HG03558 (cell line): ENCODE measurements at regions not wholly inside any gene's neighbourhood (a gene's known extent, or its start where the extent isn't known, plus 50 kb on each side); places are given as distances from the start of the nearest gene placed in this dataset.
"Not testable (repeated sequence)": the region's sequence is repeated elsewhere in the genome, so short reads cannot be mapped to it uniquely, and the experiment has no call there.

Source experiments
- ATAC-seq: cut with Tn5 transposase; IDR thresholded peaks from one replicate; pipeline ENCODE4 v1.9.1; 2021; ENCODE audit warnings: moderate number of reproducible peaks; ENCODE audit not compliant: unreplicated experiment; ENCODE audit errors: extremely low read depth

GRCh38 chr13:63909726-63910375 lies 2494.2 kb upstream of the PCDH20 start:
- no peak for ATAC-seq

- no peak for ATAC-seq
Observed at GRCh38 chr13:63902141-63902540, 2486.5 kb upstream of the PCDH20 start.

GRCh38 chr13:63901630-63902029 lies 2486.0 kb upstream of the PCDH20 start:
- ATAC-seq = no peak

GRCh38 chr13:63900406-63900805 lies 2484.8 kb upstream of the PCDH20 start:
- ATAC-seq = no peak

- no peak for ATAC-seq
Observed at GRCh38 chr13:63896321-63896720, 2480.7 kb upstream of the PCDH20 start.

GRCh38 chr13:63882052-63882451 lies 2466.4 kb upstream of the PCDH20 start:
- ATAC-seq = no peak

- ATAC-seq = no peak
Observed at GRCh38 chr13:63880705-63881104, 2465.1 kb upstream of the PCDH20 start.

GRCh38 chr13:63873936-63874335 lies 2458.3 kb upstream of the PCDH20 start:
- ATAC-seq = no peak

- no peak for ATAC-seq
Observed at GRCh38 chr13:63864171-63864902, 2448.7 kb upstream of the PCDH20 start.

- no peak for ATAC-seq
Observed at GRCh38 chr13:63855457-63856118, 2439.9 kb upstream of the PCDH20 start.

GRCh38 chr13:63853816-63854215 lies 2438.2 kb upstream of the PCDH20 start:
- no peak for ATAC-seq

- ATAC-seq = no peak
Observed at GRCh38 chr13:63851526-63851925, 2435.9 kb upstream of the PCDH20 start.

GRCh38 chr13:63843766-63844699 lies 2428.4 kb upstream of the PCDH20 start:
- ATAC-seq = no peak

- no peak for ATAC-seq
Observed at GRCh38 chr13:63842102-63842501, 2426.5 kb upstream of the PCDH20 start.

GRCh38 chr13:63840551-63841421 lies 2425.1 kb upstream of the PCDH20 start:
- no peak for ATAC-seq

GRCh38 chr13:63838366-63839110 lies 2422.9 kb upstream of the PCDH20 start:
- ATAC-seq = no peak

GRCh38 chr13:63837701-63838100 lies 2422.1 kb upstream of the PCDH20 start:
- not testable (repeated sequence) for ATAC-seq

GRCh38 chr13:63829609-63830008 lies 2414.0 kb upstream of the PCDH20 start:
- ATAC-seq = not testable (repeated sequence)

GRCh38 chr13:63821785-63822184 lies 2406.1 kb upstream of the PCDH20 start:
- not testable (repeated sequence) for ATAC-seq
